NCI-H146 (cell line): ENCODE measurements at regions not wholly inside any gene's neighbourhood (a gene's known extent, or its start where the extent isn't known, plus 50 kb on each side); places are given as distances from the start of the nearest gene placed in this dataset.

Experiments used
- DNase-seq: peaks from one replicate; lab custom pipeline; 2025; lab: John Stamatoyannopoulos, UW

GRCh38 chr9:126152622-126153362 is 173.8 kb upstream of the MVB12B start:
- no peak for DNase-seq

GRCh38 chr9:126153382-126153781 is 173.2 kb upstream of the MVB12B start:
- DNase-seq: no peak

GRCh38 chr9:126154182-126154827 is 172.3 kb upstream of the MVB12B start:
- DNase-seq: no peak

GRCh38 chr9:126154869-126155268 is 171.8 kb upstream of the MVB12B start:
- no peak for DNase-seq

GRCh38 chr9:126155756-126156664 is 170.6 kb upstream of the MVB12B start:
- no peak for DNase-seq

GRCh38 chr9:126156898-126157297 is 169.7 kb upstream of the MVB12B start:
- no peak for DNase-seq

GRCh38 chr9:126157423-126157822 is 169.2 kb upstream of the MVB12B start:
- DNase-seq: no peak

- no peak for DNase-seq
Observed at GRCh38 chr9:126157826-126158587, 168.6 kb upstream of the MVB12B start.

- no peak for DNase-seq
Observed at GRCh38 chr9:126158588-126159429, 167.8 kb upstream of the MVB12B start.

- DNase-seq: no peak
Observed at GRCh38 chr9:126159430-126160060, 167.1 kb upstream of the MVB12B start.

- DNase-seq: no peak
Observed at GRCh38 chr9:126160067-126160853, 166.4 kb upstream of the MVB12B start.

GRCh38 chr9:126160854-126161329 is 165.7 kb upstream of the MVB12B start:
- DNase-seq: no peak

GRCh38 chr9:126162611-126163381 is 163.8 kb upstream of the MVB12B start:
- no peak for DNase-seq

- no peak for DNase-seq
Observed at GRCh38 chr9:126164796-126165525, 161.7 kb upstream of the MVB12B start.

GRCh38 chr9:126165755-126166154 is 160.9 kb upstream of the MVB12B start:
- DNase-seq: no peak

GRCh38 chr9:126166291-126166690 is 160.3 kb upstream of the MVB12B start:
- no peak for DNase-seq

GRCh38 chr9:126166866-126167265 is 159.8 kb upstream of the MVB12B start:
- no peak for DNase-seq

- DNase-seq: no peak
Observed at GRCh38 chr9:126169736-126170135, 156.9 kb upstream of the MVB12B start.
